A673 (cell line): ENCODE measurements at regions not wholly inside any gene's neighbourhood (a gene's known extent, or its start where the extent isn't known, plus 50 kb on each side); places are given as distances from the start of the nearest gene placed in this dataset.

Source experiments
- BruUV-seq: library from RNA; stranded (reverse); fragments of 400-500 nt; replicated peaks from 2 replicates; lab custom pipeline; 2021; lab: Mats Ljungman, UMichigan
- CTCF ChIA-PET: fragments of 300-600 bp; sonication (Branson Sonifier 250); formaldehyde crosslinking; loops from one replicate; lab custom pipeline; 2022; ENCODE audit warnings: antibody characterized with exemption; lab: Charles Lee
- POLR2A ChIA-PET: fragments of 300-600 bp; sonication (Branson Sonifier 250); formaldehyde crosslinking; loops from one replicate; lab custom pipeline; 2022; ENCODE audit warnings: antibody characterized with exemption; ENCODE audit not compliant: low non-redundant PET; lab: Charles Lee
- DNase-seq: peaks from one replicate; pipeline ENCODE4 v3.0.0-alpha.2; 2015; ENCODE audit warnings: low spot score
- H3K27ac ChIP-seq: fragments of 200-600 bp; sonication (generic); 2 replicates; pipeline ENCODE4 v1.5.1; 2016; ENCODE audit warnings: mixed run types, low read depth, mild to moderate bottlenecking, mixed read lengths, antibody characterized with exemption, low read length; ENCODE audit not compliant: poor library complexity, severe bottlenecking
- H3K27me3 ChIP-seq: fragments of 200-600 bp; sonication (generic); replicated peaks from 2 replicates; pipeline ENCODE4 v1.6.1; 2017; ENCODE audit warnings: mixed run types, low read depth, mild to moderate bottlenecking, mixed read lengths, antibody characterized with exemption, low read length; ENCODE audit not compliant: insufficient read depth, poor library complexity
- H3K36me3 ChIP-seq: fragments of 200-600 bp; sonication (generic); 2 replicates; pipeline ENCODE4 v1.6.1; 2016; ENCODE audit warnings: mixed run types, mild to moderate bottlenecking, mixed read lengths, antibody characterized with exemption, low read length; ENCODE audit not compliant: insufficient read depth, poor library complexity, severe bottlenecking
- H3K4me1 ChIP-seq: fragments of 200-600 bp; sonication (generic); 2 replicates; pipeline ENCODE4 v1.6.1; 2017; ENCODE audit warnings: mixed run types, mild to moderate bottlenecking, mixed read lengths, antibody characterized with exemption, low read length; ENCODE audit not compliant: insufficient read depth, poor library complexity, severe bottlenecking
- H3K4me3 ChIP-seq: fragments of 200-600 bp; sonication (generic); 2 replicates; pipeline ENCODE4 v1.5.1; 2016; ENCODE audit warnings: low read depth, mixed run types, mild to moderate bottlenecking, mixed read lengths, low read length; ENCODE audit not compliant: poor library complexity, severe bottlenecking
- H3K9me3 ChIP-seq: fragments of 200-600 bp; sonication (generic); 2 replicates; pipeline ENCODE4 v1.6.1; 2016; ENCODE audit warnings: mixed run types, low read depth, mild to moderate bottlenecking, mixed read lengths, antibody characterized with exemption, low read length; ENCODE audit not compliant: poor library complexity, severe bottlenecking
- CTCF ChIP-seq: fragments of 300-800, 200-600 bp; sonication (generic); conservative IDR thresholded peaks from 2 replicates; pipeline ENCODE4 v1.5.1; 2017; ENCODE audit warnings: low read depth, mild to moderate bottlenecking, antibody characterized with exemption, low read length, moderate library complexity, mixed read lengths
- EZH2 ChIP-seq: fragments of 200-600 bp; sonication (generic); IDR thresholded peaks from 2 replicates; pipeline ENCODE4 v1.6.1; 2017; ENCODE audit warnings: borderline replicate concordance, low read depth, mild to moderate bottlenecking, mixed read lengths, antibody characterized with exemption, low read length; ENCODE audit not compliant: poor library complexity, severe bottlenecking
- intact Hi-C: fragments of 100-400 bp; cut with micrococcal nuclease; formaldehyde crosslinking; loops from one replicate; pipeline ENCODE4 v1.10.0; 2022; ENCODE audit not compliant: unreplicated experiment

- ChIA-PET POLR2A (no interaction called here), CTCF (no interaction called here)
- Histone ChIP-seq H3K36me3 (no peaks in the 10 kb centered on the region), H3K27me3 (peaks cover 14% of the 10 kb centered on the region), H3K4me1 (peaks cover 4% of the 10 kb centered on the region), H3K4me3 (no peak overlapping the region), H3K27ac (no peak overlapping the region), H3K9me3 (no peaks in the 10 kb centered on the region)
- intact Hi-C loops: no loop called here
- no peak for TF ChIP-seq EZH2
- no peak for TF ChIP-seq CTCF
- no TSS peak for BruUV-seq
- no peak for DNase-seq
Observed at GRCh38 chr5:159866093-159866492, 50.2 kb upstream of the ADRA1B start.
